DND-41 (cell line): ENCODE measurements at regions not wholly inside any gene's neighbourhood (a gene's known extent, or its start where the extent isn't known, plus 50 kb on each side); places are given as distances from the start of the nearest gene placed in this dataset.

ENCODE experiments used
- CTCF ChIP-seq: IDR thresholded peaks from 2 replicates; pipeline ENCODE4 v1.5.1; 2012; ENCODE audit warnings: borderline replicate concordance, low read length, moderate library complexity, mild to moderate bottlenecking; ENCODE audit not compliant: poor library complexity, severe bottlenecking; ENCODE audit errors: extremely low read depth
- EZH2 ChIP-seq: IDR thresholded peaks from 3 replicates; pipeline ENCODE4 v1.6.1; 2012; ENCODE audit warnings: borderline replicate concordance, low read depth, mild to moderate bottlenecking, moderate library complexity, low read length, inconsistent platforms; ENCODE audit not compliant: severe bottlenecking

- TF ChIP-seq CTCF (no peak), EZH2 (no peak)
Measured at GRCh38 chr16:60979119-60979518, 1057.1 kb downstream of the CDH8 start.
